ENCODE measurements at regions not wholly inside any gene's neighbourhood (a gene's known extent, or its start where the extent isn't known, plus 50 kb on each side); places are given as distances from the start of the nearest gene placed in this dataset.

GRCh38 chr6:112579601-112580000, 232.5 kb downstream of the RFPL4B start:
- TF ChIP-seq CTCF (IDR thresholded peaks at IDR 0.05), result no peak
- no peak for TF ChIP-seq POLR2A (IDR thresholded peaks at IDR 0.05; ENCODE audit: low read depth)
- no peak for TF ChIP-seq EP300 (IDR thresholded peaks at IDR 0.05)
